ENCODE measurements at regions not wholly inside any gene's neighbourhood (a gene's known extent, or its start where the extent isn't known, plus 50 kb on each side); places are given as distances from the start of the nearest gene placed in this dataset.
A peak's percentile ranks its signal among the peaks of the same experiment; 100 is the strongest.

- Histone ChIP-seq H3K27me3 (ENCODE audit: insufficient read depth) (no peaks in the 10 kb centered on the region), H3F3A (replicated peaks; ENCODE audit: insufficient read depth) (no peaks in the 10 kb centered on the region), H3K27ac (ENCODE audit: low read depth in 2 of 2, low read length in 1 of 2) (no peak overlapping the region), H3K36me3 (replicated peaks in 1 of 2; ENCODE audit: control insufficient read depth in 1 of 2, insufficient read depth in 2 of 2, low read length in 1 of 2) (no peaks in the 10 kb centered on the region), H3K4me3 (ENCODE audit: low read depth in 2 of 2, low read length in 1 of 2) (no peak overlapping the region), H3K9me3 (no peaks in the 10 kb centered on the region), H2AFZ (ENCODE audit: low read depth) (no peak overlapping the region), H3K4me1 (ENCODE audit: control insufficient read depth in 1 of 2, insufficient read depth in 2 of 2, low read depth in 1 of 2, low read length in 1 of 2) (no peaks in the 10 kb centered on the region), H3K4me2 (no peak overlapping the region), H3K79me2 (ENCODE audit: insufficient read depth) (no peaks in the 10 kb centered on the region), H3K9me2 (no peaks in the 10 kb centered on the region), H3K9ac (no peak overlapping the region), H4K20me1 (ENCODE audit: insufficient read depth) (no peaks in the 10 kb centered on the region)
- CTCF ChIA-PET, result interaction anchor here (0.5 to 1.4 kb wide), 8 partner anchors 9 to 328 kb away, joined by 3 to 4 read pairs (median 3); no protein-coding TSS in a partner anchor
- POLR2A ChIA-PET, result no interaction called here
- peak; percentile 18 for DNase-seq
- peak; percentile 67 for TF ChIP-seq RAD21 (IDR thresholded peaks at IDR 0.05; ENCODE audit: low read length)
- TF ChIP-seq SMC3 (IDR thresholded peaks at IDR 0.05; ENCODE audit: low read depth, low read length), result peak; percentile 9; the same call in 1 of the 2 replicates
- TF ChIP-seq CTCF (IDR thresholded peaks at IDR 0.05), result peak; percentile 44
- no peak for TF ChIP-seq POLR2AphosphoS5 (IDR thresholded peaks at IDR 0.05; ENCODE audit: low read depth, low read length)
- WGBS (ENCODE audit: low lambda C conversion rate), result 0% methylated on average over 2 of the region's 2 CpGs
These were observed 107.8 kb upstream of the FMR1 start for GRCh38 chrX:147803948-147804347.

- no peaks in the 10 kb centered on the region for H3K4me1 ChIP-seq (ENCODE audit: control insufficient read depth in 1 of 2, insufficient read depth in 2 of 2, low read depth in 1 of 2, low read length in 1 of 2)
- DNase-seq, result no peak
- H4K20me1 ChIP-seq (ENCODE audit: insufficient read depth), result no peaks in the 10 kb centered on the region
- no peak overlapping the region for H3K4me2 ChIP-seq
- no peaks in the 10 kb centered on the region for H3K9me2 ChIP-seq
- no peaks in the 10 kb centered on the region for H3K36me3 ChIP-seq (replicated peaks in 1 of 2; ENCODE audit: control insufficient read depth in 1 of 2, insufficient read depth in 2 of 2, low read length in 1 of 2)
- H3K79me2 ChIP-seq (ENCODE audit: insufficient read depth), result no peaks in the 10 kb centered on the region
- no peaks in the 10 kb centered on the region for H3F3A ChIP-seq (replicated peaks; ENCODE audit: insufficient read depth)
- no peak overlapping the region for H3K9ac ChIP-seq
- ChIA-PET POLR2A (no interaction called here), CTCF (no interaction called here)
- H3K27ac ChIP-seq (ENCODE audit: low read depth in 2 of 2, low read length in 1 of 2), result no peak overlapping the region
- H3K4me3 ChIP-seq (ENCODE audit: low read depth in 2 of 2, low read length in 1 of 2), result no peak overlapping the region
- no peak overlapping the region for H2AFZ ChIP-seq (ENCODE audit: low read depth)
- WGBS (ENCODE audit: low lambda C conversion rate), result 0% methylated on average over 2 of the region's 2 CpGs
- 0 out of 2 replicates have a peak, but pooled peaks cover under 1% of the 10 kb centered on the region for H3K9me3 ChIP-seq
- H3K27me3 ChIP-seq (ENCODE audit: insufficient read depth), result no peaks in the 10 kb centered on the region
- no peak for TF ChIP-seq TAF1 (IDR thresholded peaks at IDR 0.05; ENCODE audit: borderline replicate concordance, low read depth, low read length)
- TF ChIP-seq TEAD4 (IDR thresholded peaks at IDR 0.05; ENCODE audit: borderline replicate concordance, insufficient read depth), result no peak
- no peak for TF ChIP-seq RFX5 (IDR thresholded peaks at IDR 0.05; ENCODE audit: low read length)
- TF ChIP-seq, protein P1, sequence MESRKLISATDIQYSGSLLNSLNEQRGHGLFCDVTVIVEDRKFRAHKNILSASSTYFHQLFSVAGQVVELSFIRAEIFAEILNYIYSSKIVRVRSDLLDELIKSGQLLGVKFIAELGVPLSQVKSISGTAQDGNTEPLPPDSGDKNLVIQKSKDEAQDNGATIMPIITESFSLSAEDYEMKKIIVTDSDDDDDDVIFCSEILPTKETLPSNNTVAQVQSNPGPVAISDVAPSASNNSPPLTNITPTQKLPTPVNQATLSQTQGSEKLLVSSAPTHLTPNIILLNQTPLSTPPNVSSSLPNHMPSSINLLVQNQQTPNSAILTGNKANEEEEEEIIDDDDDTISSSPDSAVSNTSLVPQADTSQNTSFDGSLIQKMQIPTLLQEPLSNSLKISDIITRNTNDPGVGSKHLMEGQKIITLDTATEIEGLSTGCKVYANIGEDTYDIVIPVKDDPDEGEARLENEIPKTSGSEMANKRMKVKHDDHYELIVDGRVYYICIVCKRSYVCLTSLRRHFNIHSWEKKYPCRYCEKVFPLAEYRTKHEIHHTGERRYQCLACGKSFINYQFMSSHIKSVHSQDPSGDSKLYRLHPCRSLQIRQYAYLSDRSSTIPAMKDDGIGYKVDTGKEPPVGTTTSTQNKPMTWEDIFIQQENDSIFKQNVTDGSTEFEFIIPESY (IDR thresholded peaks at IDR 0.05; ENCODE audit: borderline replicate concordance, low read depth), result no peak
- no peak for TF ChIP-seq EP300 (IDR thresholded peaks at IDR 0.05; ENCODE audit: borderline replicate concordance in 1 of 2, low read depth in 1 of 2, low read length in 1 of 2)
- TF ChIP-seq SMC3 (IDR thresholded peaks at IDR 0.05; ENCODE audit: low read depth, low read length), result no peak
- no peak for TF ChIP-seq FOXJ3 (CRISPR knock-in tag; IDR thresholded peaks at IDR 0.05)
- TF ChIP-seq JUND (IDR thresholded peaks at IDR 0.05), result no peak
- TF ChIP-seq GABPA (IDR thresholded peaks at IDR 0.05; ENCODE audit: low read depth), result no peak
- TF ChIP-seq FOXM1 (IDR thresholded peaks at IDR 0.05; ENCODE audit: low read depth), result no peak
- TF ChIP-seq RAD21 (IDR thresholded peaks at IDR 0.05; ENCODE audit: low read length), result no peak
- no peak for TF ChIP-seq MXI1 (IDR thresholded peaks at IDR 0.05; ENCODE audit: low read depth, low read length)
- TF ChIP-seq, protein P2, sequence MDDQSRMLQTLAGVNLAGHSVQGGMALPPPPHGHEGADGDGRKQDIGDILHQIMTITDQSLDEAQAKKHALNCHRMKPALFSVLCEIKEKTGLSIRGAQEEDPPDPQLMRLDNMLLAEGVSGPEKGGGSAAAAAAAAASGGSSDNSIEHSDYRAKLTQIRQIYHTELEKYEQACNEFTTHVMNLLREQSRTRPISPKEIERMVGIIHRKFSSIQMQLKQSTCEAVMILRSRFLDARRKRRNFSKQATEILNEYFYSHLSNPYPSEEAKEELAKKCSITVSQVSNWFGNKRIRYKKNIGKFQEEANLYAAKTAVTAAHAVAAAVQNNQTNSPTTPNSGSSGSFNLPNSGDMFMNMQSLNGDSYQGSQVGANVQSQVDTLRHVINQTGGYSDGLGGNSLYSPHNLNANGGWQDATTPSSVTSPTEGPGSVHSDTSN (IDR thresholded peaks at IDR 0.05), result no peak
- TF ChIP-seq, protein P3, sequence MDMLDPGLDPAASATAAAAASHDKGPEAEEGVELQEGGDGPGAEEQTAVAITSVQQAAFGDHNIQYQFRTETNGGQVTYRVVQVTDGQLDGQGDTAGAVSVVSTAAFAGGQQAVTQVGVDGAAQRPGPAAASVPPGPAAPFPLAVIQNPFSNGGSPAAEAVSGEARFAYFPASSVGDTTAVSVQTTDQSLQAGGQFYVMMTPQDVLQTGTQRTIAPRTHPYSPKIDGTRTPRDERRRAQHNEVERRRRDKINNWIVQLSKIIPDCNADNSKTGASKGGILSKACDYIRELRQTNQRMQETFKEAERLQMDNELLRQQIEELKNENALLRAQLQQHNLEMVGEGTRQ (IDR thresholded peaks at IDR 0.05; ENCODE audit: borderline replicate concordance, low read depth, low read length), result no peak
- TF ChIP-seq, protein P4, sequence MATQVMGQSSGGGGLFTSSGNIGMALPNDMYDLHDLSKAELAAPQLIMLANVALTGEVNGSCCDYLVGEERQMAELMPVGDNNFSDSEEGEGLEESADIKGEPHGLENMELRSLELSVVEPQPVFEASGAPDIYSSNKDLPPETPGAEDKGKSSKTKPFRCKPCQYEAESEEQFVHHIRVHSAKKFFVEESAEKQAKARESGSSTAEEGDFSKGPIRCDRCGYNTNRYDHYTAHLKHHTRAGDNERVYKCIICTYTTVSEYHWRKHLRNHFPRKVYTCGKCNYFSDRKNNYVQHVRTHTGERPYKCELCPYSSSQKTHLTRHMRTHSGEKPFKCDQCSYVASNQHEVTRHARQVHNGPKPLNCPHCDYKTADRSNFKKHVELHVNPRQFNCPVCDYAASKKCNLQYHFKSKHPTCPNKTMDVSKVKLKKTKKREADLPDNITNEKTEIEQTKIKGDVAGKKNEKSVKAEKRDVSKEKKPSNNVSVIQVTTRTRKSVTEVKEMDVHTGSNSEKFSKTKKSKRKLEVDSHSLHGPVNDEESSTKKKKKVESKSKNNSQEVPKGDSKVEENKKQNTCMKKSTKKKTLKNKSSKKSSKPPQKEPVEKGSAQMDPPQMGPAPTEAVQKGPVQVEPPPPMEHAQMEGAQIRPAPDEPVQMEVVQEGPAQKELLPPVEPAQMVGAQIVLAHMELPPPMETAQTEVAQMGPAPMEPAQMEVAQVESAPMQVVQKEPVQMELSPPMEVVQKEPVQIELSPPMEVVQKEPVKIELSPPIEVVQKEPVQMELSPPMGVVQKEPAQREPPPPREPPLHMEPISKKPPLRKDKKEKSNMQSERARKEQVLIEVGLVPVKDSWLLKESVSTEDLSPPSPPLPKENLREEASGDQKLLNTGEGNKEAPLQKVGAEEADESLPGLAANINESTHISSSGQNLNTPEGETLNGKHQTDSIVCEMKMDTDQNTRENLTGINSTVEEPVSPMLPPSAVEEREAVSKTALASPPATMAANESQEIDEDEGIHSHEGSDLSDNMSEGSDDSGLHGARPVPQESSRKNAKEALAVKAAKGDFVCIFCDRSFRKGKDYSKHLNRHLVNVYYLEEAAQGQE (IDR thresholded peaks at IDR 0.05; ENCODE audit: low read depth, low read length), result no peak
- TF ChIP-seq, protein P5, sequence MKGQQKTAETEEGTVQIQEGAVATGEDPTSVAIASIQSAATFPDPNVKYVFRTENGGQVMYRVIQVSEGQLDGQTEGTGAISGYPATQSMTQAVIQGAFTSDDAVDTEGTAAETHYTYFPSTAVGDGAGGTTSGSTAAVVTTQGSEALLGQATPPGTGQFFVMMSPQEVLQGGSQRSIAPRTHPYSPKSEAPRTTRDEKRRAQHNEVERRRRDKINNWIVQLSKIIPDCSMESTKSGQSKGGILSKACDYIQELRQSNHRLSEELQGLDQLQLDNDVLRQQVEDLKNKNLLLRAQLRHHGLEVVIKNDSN (IDR thresholded peaks at IDR 0.05; ENCODE audit: borderline replicate concordance, low read depth), result no peak
These were observed 99.9 kb upstream of the FMR1 start for GRCh38 chrX:147811803-147812202.

Data from SK-N-SH (cell line).